ENCODE measurements at regions not wholly inside any gene's neighbourhood (a gene's known extent, or its start where the extent isn't known, plus 50 kb on each side); places are given as distances from the start of the nearest gene placed in this dataset.

GRCh38 chr7:22665923-22666322 is 61.1 kb upstream of the IL6 start:
- TF ChIP-seq CTCF (IDR thresholded peaks at IDR 0.05; ENCODE audit: borderline replicate concordance, extremely low read depth, low read length, poor library complexity, severe bottlenecking) (no peak), EZH2 (IDR thresholded peaks at IDR 0.05; ENCODE audit: borderline replicate concordance, low read depth, low read length, severe bottlenecking) (no peak)

Measured in DND-41 (cell line).